Glomerular visceral epithelial cell (primary cell): ENCODE measurements at regions not wholly inside any gene's neighbourhood (a gene's known extent, or its start where the extent isn't known, plus 50 kb on each side); places are given as distances from the start of the nearest gene placed in this dataset.

Source experiments
- DNase-seq: peaks from one replicate; pipeline ENCODE4 v3.0.0-alpha.2; 2016; ENCODE audit errors: extremely low spot score

DNA sequence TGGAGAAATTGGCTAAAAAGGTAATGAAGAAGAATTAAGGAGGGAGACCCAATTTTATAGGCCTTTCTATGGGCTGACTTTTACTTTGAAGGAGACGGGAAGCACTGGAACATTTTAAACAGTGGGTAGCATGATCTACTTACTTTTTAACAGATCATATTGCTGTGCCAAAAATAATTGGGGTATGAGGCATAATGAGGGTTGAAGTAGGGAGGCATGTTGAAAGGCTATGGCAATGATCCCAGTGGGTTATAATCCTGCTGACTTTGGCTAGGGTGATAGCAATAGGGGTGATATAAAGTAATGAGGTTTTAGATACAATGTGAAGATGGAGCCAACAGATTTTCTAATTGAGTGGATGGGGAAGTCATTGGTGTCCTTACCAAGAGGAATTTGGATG is 73.2 kb downstream of the GPR37 start:
- DNase-seq = no peak

- DNase-seq = no peak
Measured at GRCh38 chr7:124690840-124691239, 74.8 kb downstream of the GPR37 start.

DNA sequence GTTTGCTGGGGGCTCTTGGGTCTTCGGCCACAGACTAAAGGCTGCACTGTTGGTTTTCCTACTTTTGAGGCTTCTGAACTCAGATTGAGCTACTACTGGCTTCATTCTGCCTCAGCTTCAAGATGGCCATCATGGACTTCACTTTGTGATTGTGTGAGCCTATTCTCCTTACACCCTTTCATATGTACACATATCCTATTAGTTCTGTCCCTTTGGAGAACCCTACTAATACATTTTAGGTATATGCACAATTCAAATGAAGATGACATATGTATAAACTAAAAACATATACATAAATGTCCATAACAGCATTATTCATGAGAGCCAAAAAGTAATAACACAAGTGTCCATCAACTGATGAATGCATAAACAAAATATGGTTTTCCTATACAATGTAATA is 75.7 kb downstream of the GPR37 start:
- no peak for DNase-seq

- DNase-seq = no peak
Measured at GRCh38 chr7:124689523-124689922, 76.1 kb downstream of the GPR37 start.

- DNase-seq = peak; percentile 56
Measured at GRCh38 chr7:124688991-124689390, 76.6 kb downstream of the GPR37 start.

GRCh38 chr7:124686543-124687171 is 78.9 kb downstream of the GPR37 start:
- DNase-seq = no peak

GRCh38 chr7:124681946-124682345 is 83.6 kb downstream of the GPR37 start:
- no peak for DNase-seq

GRCh38 chr7:124680304-124680703 is 85.3 kb downstream of the GPR37 start:
- no peak for DNase-seq

GRCh38 chr7:124679586-124680225 is 85.9 kb downstream of the GPR37 start:
- DNase-seq = no peak

GRCh38 chr7:124679146-124679545 is 86.4 kb downstream of the GPR37 start:
- DNase-seq = no peak

DNA sequence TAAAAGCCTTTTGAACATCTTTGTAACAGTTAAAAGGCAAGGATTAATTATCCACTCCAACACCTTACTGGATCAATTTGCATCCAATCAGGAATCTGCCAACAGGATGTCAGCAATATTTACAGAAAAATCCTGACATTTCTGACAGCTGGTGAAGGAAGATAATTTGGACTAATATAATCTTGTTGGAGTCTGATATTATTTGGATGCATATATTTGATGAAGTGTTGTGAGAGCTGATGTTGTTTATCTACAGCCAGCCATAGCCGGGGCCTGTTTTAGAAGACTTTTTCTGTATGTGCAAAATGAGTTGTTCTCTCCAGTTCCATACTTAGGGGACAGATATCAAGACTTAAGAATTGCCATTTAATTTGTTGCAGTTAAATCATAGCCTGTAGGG is 91.1 kb downstream of the GPR37 start:
- no peak for DNase-seq

GRCh38 chr7:124672011-124672410 is 93.6 kb downstream of the GPR37 start:
- no peak for DNase-seq

GRCh38 chr7:124667312-124668153 is 98.1 kb downstream of the GPR37 start:
- DNase-seq = peak; percentile 27

DNA sequence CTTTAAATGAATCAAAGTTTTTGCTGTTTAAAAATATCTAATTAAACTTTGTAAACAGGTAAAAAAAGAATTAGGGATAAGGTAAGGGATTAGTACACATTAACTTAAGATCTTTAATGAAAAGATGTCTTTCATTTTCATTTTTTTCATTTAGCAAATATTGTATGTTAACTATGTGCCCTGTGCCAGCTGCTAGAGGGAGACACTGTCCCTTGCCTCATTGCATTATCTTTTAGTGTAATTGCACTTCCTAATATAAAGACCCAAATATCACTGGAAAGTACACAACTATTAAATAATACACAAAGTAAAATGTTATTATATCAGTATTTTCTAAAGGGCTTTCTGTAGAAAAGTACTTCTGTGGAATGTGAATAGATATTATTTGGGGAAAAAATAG is 102.7 kb downstream of the GPR37 start:
- no peak for DNase-seq

- no peak for DNase-seq
Measured at GRCh38 chr7:124662372-124662771, 103.2 kb downstream of the GPR37 start.

- no peak for DNase-seq
Measured at GRCh38 chr7:124655990-124656389, 109.6 kb downstream of the GPR37 start.

DNA sequence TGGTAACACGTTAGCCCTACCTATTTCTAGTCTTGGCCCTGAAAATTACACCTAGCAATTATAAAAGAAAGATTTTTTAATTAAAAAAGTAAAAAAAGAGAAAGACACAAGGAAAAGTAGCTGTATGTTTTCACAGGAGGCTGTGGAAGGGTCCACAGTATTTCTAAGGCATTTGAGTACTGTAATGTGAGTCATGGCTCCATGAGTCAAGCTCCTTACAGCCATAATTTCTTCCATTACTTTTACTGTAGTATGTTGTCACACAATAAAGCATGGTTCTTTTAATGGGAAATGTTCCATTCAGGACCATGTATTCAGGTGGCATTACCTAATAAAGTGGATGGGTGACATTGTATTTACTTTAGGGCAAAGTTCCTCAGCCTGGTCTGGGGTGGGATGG is 113.4 kb downstream of the GPR37 start:
- DNase-seq = peak; percentile 3

DNA sequence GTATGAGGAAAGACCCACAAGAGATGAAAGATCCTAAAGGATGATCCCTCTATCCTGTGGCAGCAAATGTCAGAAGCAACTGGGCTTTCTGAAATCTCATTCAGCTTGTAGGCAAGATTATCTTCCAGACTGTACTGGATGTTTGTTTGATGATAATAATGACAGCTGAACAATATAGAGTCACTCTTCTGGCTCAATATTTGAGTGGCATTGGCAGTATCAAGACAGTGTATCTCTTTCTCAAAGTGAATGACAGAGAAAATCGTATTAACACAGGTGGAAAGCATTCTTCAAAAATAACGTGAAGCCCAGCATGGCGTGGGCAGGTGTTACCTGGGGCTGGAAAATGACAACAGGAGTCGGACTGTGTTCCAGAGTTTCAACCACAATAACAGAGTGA is 114.5 kb downstream of the GPR37 start:
- DNase-seq = no peak

GRCh38 chr7:124649397-124650014 is 116.1 kb downstream of the GPR37 start:
- DNase-seq = no peak

GRCh38 chr7:124647630-124648306 is 117.8 kb downstream of the GPR37 start:
- no peak for DNase-seq

DNA sequence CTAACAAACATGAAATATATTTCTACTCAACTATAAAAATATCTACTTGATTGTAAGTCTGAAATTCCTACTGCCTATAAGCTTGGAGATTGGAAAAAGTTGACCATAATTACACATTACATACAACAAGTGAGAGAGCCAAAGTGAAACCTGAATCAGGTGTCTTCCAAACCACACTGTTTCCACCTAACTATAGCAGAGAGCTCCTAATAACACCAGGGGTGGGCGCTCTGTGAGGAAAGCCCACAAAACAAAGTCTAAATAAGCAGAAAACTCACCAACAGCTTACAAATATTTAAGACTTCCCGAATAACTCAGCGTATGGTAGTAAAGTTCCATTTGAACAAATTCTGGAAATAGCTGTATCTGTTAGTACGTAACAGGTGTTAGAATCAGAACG is 119.9 kb downstream of the GPR37 start:
- DNase-seq = no peak

DNA sequence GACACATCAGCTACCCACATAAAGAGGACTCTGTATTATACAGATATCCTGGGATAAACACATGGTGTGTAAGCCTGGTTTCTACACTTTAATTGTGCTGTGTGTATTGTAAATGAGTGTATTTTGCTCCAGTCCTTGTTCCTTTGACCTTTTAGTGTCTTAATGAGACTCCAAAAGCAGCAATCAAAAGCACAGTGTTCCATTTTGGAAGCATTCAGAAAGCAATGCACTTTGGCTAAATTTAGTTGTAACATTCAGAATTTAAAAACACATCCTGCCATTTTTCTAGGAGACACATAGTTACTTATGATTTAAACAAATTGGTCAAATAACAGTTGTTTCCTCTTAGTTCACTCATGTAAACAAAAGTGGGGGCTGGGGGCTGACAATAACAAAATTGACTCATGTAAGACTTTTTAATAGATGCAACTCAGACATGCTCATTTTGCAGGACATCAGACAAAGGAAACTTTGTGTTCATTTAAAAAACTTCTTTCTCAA is 122.2 kb downstream of the GPR37 start:
- no peak for DNase-seq
